ENCODE measurements at regions not wholly inside any gene's neighbourhood (a gene's known extent, or its start where the extent isn't known, plus 50 kb on each side); places are given as distances from the start of the nearest gene placed in this dataset.

GRCh38 chr14:53875324-53875897, 81.2 kb downstream of the BMP4 start (continued):
- TF ChIP-seq NR2F6 (CRISPR knock-in tag; IDR thresholded peaks at IDR 0.05), result no peak
- TF ChIP-seq PCBP1 (IDR thresholded peaks at IDR 0.05; ENCODE audit: low read depth, low read length, poor library complexity, severe bottlenecking), result no peak
- TF ChIP-seq CEBPZ (IDR thresholded peaks at IDR 0.05; ENCODE audit: borderline replicate concordance, low read depth, low read length), result no peak
- TF ChIP-seq ELK3 (CRISPR knock-in tag; IDR thresholded peaks at IDR 0.05), result no peak
- no peak for TF ChIP-seq WHSC1 (IDR thresholded peaks at IDR 0.05; ENCODE audit: low read length)
- no peak for TF ChIP-seq NKRF (IDR thresholded peaks at IDR 0.05; ENCODE audit: borderline replicate concordance)
- TF ChIP-seq RBM17 (IDR thresholded peaks at IDR 0.05; ENCODE audit: borderline replicate concordance, low read depth, low read length), result no peak
- no peak for TF ChIP-seq COPS2 (conservative IDR thresholded peaks at IDR 0.05)
- no peak for TF ChIP-seq ZNF511 (CRISPR knock-in tag; IDR thresholded peaks at IDR 0.05)
- TF ChIP-seq NFXL1 (CRISPR knock-in tag; IDR thresholded peaks at IDR 0.05), result no peak
- TF ChIP-seq SREBF2 (CRISPR knock-in tag; IDR thresholded peaks at IDR 0.05), result no peak
- no peak for TF ChIP-seq EHMT2 (IDR thresholded peaks at IDR 0.05)
- TF ChIP-seq KHSRP (IDR thresholded peaks at IDR 0.05), result no peak
- TF ChIP-seq TRIM28 (IDR thresholded peaks at IDR 0.05), result no peak
